SU-DHL-6 (cell line): ENCODE measurements at regions not wholly inside any gene's neighbourhood (a gene's known extent, or its start where the extent isn't known, plus 50 kb on each side); places are given as distances from the start of the nearest gene placed in this dataset.
"Not testable (repeated sequence)": the region's sequence is repeated elsewhere in the genome, so short reads cannot be mapped to it uniquely, and the experiment has no call there.

Experiments
- H2AFZ ChIP-seq: fragments of 200-600 bp; sonication (generic); 2 replicates; pipeline ENCODE4 v1.6.1; 2014; ENCODE audit warnings: low read depth, mild to moderate bottlenecking, moderate library complexity, mixed read lengths, antibody characterized with exemption, low read length; ENCODE audit not compliant: severe bottlenecking
- H3F3A ChIP-seq: fragments of 200-600 bp; shearing (Covaris generic); 2 replicates; pipeline ENCODE4 v1.6.0; 2016; ENCODE audit warnings: antibody characterized with exemption, mild to moderate bottlenecking; ENCODE audit not compliant: insufficient read depth
- H3K27ac ChIP-seq: fragments of 200-600 bp; sonication (generic); 2 replicates; pipeline ENCODE4 v1.5.1; 2016; ENCODE audit warnings: low read depth, mild to moderate bottlenecking, low read length, moderate library complexity, mixed read lengths
- H3K27me3 ChIP-seq: fragments of 200-600 bp; sonication (generic), shearing (Covaris generic); 2 replicates; pipeline ENCODE4 v1.6.0; 2014; ENCODE audit warnings: mild to moderate bottlenecking, low read length
- H3K36me3 ChIP-seq: fragments of 200-600 bp; sonication (generic); 2 replicates; pipeline ENCODE4 v1.6.1; 2014; ENCODE audit warnings: mild to moderate bottlenecking, low read length, mixed read lengths
- H3K4me2 ChIP-seq: fragments of 300-600, 200-600 bp; shearing (Covaris generic), sonication (generic); 2 replicates; pipeline ENCODE4 v1.6.0; 2014; ENCODE audit warnings: low read length, low read depth, mild to moderate bottlenecking; ENCODE audit not compliant: poor library complexity, severe bottlenecking
- H3K4me3 ChIP-seq: fragments of 200-600 bp; sonication (generic); 2 replicates; pipeline ENCODE4 v1.5.1; 2014; ENCODE audit warnings: antibody characterized with exemption, low read length, mild to moderate bottlenecking, mixed read lengths; ENCODE audit not compliant: insufficient read depth, poor library complexity, severe bottlenecking
- H3K79me2 ChIP-seq: fragments of 200-600 bp; sonication (generic); 2 replicates; pipeline ENCODE4 v1.6.1; 2014; ENCODE audit warnings: mild to moderate bottlenecking, low read length, moderate library complexity; ENCODE audit not compliant: insufficient read depth
- H3K9ac ChIP-seq: fragments of 200-600 bp; sonication (generic); 2 replicates; pipeline ENCODE4 v1.7.0; 2014; ENCODE audit warnings: mild to moderate bottlenecking, low read length
- H3K9me2 ChIP-seq: fragments of 200-600 bp; sonication (generic); replicated peaks from 2 replicates; pipeline ENCODE4 v1.6.1; 2014; ENCODE audit warnings: low read length; ENCODE audit not compliant: insufficient read depth
- H3K9me3 ChIP-seq: fragments of 200-600 bp; sonication (generic); 2 replicates; pipeline ENCODE4 v1.6.1; 2014; ENCODE audit warnings: low read length, mixed read lengths; ENCODE audit not compliant: insufficient read depth
- H4K20me1 ChIP-seq: fragments of 200-600 bp; sonication (generic); 2 replicates; pipeline ENCODE4 v1.6.1; 2014; ENCODE audit warnings: low read depth, mild to moderate bottlenecking, antibody characterized with exemption, low read length, moderate library complexity, mixed read lengths
- CTCF ChIP-seq: fragments of 200-600 bp; sonication (generic); IDR thresholded peaks from one replicate; pipeline ENCODE4 v1.5.1; 2017; ENCODE audit warnings: antibody characterized with exemption, mild to moderate bottlenecking, low read length, moderate library complexity; ENCODE audit not compliant: insufficient read depth, poor library complexity, severe bottlenecking
- EZH2phosphoT487 ChIP-seq: fragments of 200-600 bp; sonication (generic), shearing (Covaris generic); conservative IDR thresholded peaks from 2 replicates; pipeline ENCODE4 v1.6.1; 2018; ENCODE audit warnings: mild to moderate bottlenecking, antibody characterized with exemption, low read length, moderate library complexity, mixed read lengths

GRCh38 chr4:116243431-116243830 is 841.9 kb downstream of the TRAM1L1 start:
- Histone ChIP-seq H4K20me1 (no peaks in the 10 kb centered on the region), H3K9me3 (no peaks in the 10 kb centered on the region), H3K9me2 (no peaks in the 10 kb centered on the region), H3K27ac (no peak overlapping the region), H3K79me2 (no peaks in the 10 kb centered on the region), H3K4me3 (no peak overlapping the region), H3K9ac (no peak overlapping the region), H3F3A (no peaks in the 10 kb centered on the region), H3K36me3 (no peaks in the 10 kb centered on the region), H2AFZ (no peak overlapping the region), H3K4me2 (no peak overlapping the region), H3K27me3 (no peaks in the 10 kb centered on the region)
- TF ChIP-seq CTCF (no peak), EZH2phosphoT487 (no peak)

GRCh38 chr4:116233971-116234370 is 851.4 kb downstream of the TRAM1L1 start:
- H3K27ac ChIP-seq = no peak overlapping the region
- no peak overlapping the region for H3K4me2 ChIP-seq
- no peaks in the 10 kb centered on the region for H3K36me3 ChIP-seq
- no peaks in the 10 kb centered on the region for H3F3A ChIP-seq
- H3K9me2 ChIP-seq = no peaks in the 10 kb centered on the region
- H4K20me1 ChIP-seq = no peaks in the 10 kb centered on the region
- H3K27me3 ChIP-seq = no peaks in the 10 kb centered on the region
- no peak overlapping the region for H2AFZ ChIP-seq
- no peaks in the 10 kb centered on the region for H3K79me2 ChIP-seq
- H3K4me3 ChIP-seq = no peak overlapping the region
- no peaks in the 10 kb centered on the region for H3K9me3 ChIP-seq
- H3K9ac ChIP-seq = no peak overlapping the region
- TF ChIP-seq EZH2phosphoT487 (no peak), CTCF (no peak)

- H2AFZ ChIP-seq, H3K79me2 ChIP-seq, H3K4me3 ChIP-seq, H3K27me3 ChIP-seq, H3K4me2 ChIP-seq, H3F3A ChIP-seq, H3K36me3 ChIP-seq, H3K9me3 ChIP-seq, H3K9ac ChIP-seq, H3K27ac ChIP-seq, H3K9me2 ChIP-seq, H4K20me1 ChIP-seq: not testable (repeated sequence)
Measured at GRCh38 chr4:116231999-116232398, 853.4 kb downstream of the TRAM1L1 start.

GRCh38 chr4:116229420-116229819 is 856.0 kb downstream of the TRAM1L1 start:
- no peak overlapping the region for H2AFZ ChIP-seq
- TF ChIP-seq CTCF (no peak), EZH2phosphoT487 (no peak)
- H3K4me2 ChIP-seq = no peak overlapping the region
- H3K4me3 ChIP-seq = no peak overlapping the region
- no peaks in the 10 kb centered on the region for H3K9me3 ChIP-seq
- no peak overlapping the region for H3K9ac ChIP-seq
- H3K36me3 ChIP-seq = no peaks in the 10 kb centered on the region
- no peaks in the 10 kb centered on the region for H3F3A ChIP-seq
- H4K20me1 ChIP-seq = no peaks in the 10 kb centered on the region
- no peaks in the 10 kb centered on the region for H3K27me3 ChIP-seq
- H3K27ac ChIP-seq = no peak overlapping the region
- H3K79me2 ChIP-seq = no peaks in the 10 kb centered on the region
- H3K9me2 ChIP-seq = no peaks in the 10 kb centered on the region
